ENCODE measurements at regions not wholly inside any gene's neighbourhood (a gene's known extent, or its start where the extent isn't known, plus 50 kb on each side); places are given as distances from the start of the nearest gene placed in this dataset.

DNA sequence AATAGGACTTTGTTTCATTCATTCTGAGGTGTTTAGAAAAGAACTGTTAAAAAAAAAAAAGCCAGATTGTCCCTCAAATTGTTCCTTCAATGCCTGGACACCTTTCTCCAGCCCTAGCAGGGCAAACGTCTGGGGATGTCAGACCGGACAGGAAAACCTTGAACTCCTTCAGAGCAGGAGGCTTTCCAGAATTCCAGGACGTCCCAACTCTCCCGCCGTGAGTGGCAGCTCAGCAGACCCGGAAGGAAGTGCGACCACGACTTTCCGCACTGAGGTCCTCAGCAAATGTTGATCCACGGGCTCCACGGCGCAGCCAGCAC, 139.1 kb downstream of the DLL1 start:
- DNase-seq (ENCODE audit: low read depth) = no peak
- no peak overlapping the region for H3K4me3 ChIP-seq (ENCODE audit: control insufficient read depth, low read depth, low read length)
- TF ChIP-seq, protein P1, sequence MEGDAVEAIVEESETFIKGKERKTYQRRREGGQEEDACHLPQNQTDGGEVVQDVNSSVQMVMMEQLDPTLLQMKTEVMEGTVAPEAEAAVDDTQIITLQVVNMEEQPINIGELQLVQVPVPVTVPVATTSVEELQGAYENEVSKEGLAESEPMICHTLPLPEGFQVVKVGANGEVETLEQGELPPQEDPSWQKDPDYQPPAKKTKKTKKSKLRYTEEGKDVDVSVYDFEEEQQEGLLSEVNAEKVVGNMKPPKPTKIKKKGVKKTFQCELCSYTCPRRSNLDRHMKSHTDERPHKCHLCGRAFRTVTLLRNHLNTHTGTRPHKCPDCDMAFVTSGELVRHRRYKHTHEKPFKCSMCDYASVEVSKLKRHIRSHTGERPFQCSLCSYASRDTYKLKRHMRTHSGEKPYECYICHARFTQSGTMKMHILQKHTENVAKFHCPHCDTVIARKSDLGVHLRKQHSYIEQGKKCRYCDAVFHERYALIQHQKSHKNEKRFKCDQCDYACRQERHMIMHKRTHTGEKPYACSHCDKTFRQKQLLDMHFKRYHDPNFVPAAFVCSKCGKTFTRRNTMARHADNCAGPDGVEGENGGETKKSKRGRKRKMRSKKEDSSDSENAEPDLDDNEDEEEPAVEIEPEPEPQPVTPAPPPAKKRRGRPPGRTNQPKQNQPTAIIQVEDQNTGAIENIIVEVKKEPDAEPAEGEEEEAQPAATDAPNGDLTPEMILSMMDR (IDR thresholded peaks at IDR 0.05; ENCODE audit: control insufficient read depth, insufficient read depth, low read depth, low read length, missing control alignments) = no peak

GRCh38 chr6:170151321-170151771, 139.5 kb downstream of the DLL1 start:
- TF ChIP-seq, protein P1 (IDR thresholded peaks at IDR 0.05; ENCODE audit: control insufficient read depth, insufficient read depth, low read depth, low read length, missing control alignments) = no peak
- no peak for DNase-seq (ENCODE audit: low read depth)
- no peak overlapping the region for H3K4me3 ChIP-seq (ENCODE audit: control insufficient read depth, low read depth, low read length)

DNA sequence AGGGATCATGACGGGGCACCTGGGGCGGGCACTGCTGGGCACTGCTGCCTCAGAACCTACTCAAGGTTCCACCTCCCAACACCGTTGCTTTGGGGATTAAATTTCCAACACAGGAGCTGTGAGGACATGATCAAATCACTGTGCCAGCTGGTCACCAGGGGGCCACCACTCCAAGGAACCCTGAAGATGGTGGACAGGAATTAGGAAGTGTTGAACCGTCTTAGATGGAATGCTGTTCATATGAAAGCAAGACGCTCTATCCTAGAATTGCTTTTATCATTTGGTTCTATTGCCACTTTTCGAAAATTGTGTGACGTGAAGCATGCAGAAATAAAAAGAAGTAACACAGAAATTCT, 140.3 kb downstream of the DLL1 start:
- no peak overlapping the region for H3K4me3 ChIP-seq (ENCODE audit: control insufficient read depth, low read depth, low read length)
- TF ChIP-seq, protein P1 (IDR thresholded peaks at IDR 0.05; ENCODE audit: control insufficient read depth, insufficient read depth, low read depth, low read length, missing control alignments) = no peak
- DNase-seq (ENCODE audit: low read depth) = no peak

- TF ChIP-seq, protein P1 (IDR thresholded peaks at IDR 0.05; ENCODE audit: control insufficient read depth, insufficient read depth, low read depth, low read length, missing control alignments) = no peak
- DNase-seq (ENCODE audit: low read depth) = no peak
- H3K4me3 ChIP-seq (ENCODE audit: control insufficient read depth, low read depth, low read length) = no peak overlapping the region
Observed at GRCh38 chr6:170149681-170150589, 140.9 kb downstream of the DLL1 start.

DNA sequence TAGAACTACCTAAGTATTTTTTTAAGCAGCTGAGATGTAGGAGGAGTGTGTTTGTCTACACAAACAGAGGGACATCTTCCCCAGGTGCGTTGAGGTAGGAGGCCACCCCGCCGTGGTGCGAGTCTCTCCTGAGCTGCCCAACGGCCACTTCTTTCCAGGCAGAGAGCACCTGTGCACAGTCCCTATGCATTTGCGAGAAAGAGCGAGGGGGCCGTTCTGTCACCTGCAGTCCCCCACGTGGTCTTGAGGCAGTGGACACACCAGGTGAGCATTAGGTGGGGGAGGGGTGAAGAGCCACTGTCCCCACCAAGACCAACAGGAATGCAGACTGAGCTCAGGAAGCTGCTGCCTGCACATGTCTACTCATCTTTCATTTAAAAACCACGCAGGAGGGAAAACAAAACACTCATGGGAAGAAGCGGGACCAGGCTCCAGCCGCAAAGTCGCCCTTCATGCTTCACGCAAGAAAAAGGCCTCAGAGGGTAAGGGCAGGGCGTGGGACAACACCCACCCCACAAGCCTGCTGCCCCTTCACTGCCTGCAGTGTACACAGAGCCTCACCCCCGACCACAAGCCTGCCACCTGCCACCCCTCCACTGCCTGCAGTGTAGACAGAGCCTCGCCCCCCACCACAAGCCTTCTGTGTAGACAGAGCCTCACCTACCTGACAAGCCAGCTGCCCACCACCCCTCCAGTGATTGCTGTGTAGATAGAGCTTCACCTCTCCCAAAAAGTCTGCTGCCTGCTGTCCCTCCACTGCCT, 142.0 kb downstream of the DLL1 start:
- no peak overlapping the region for H3K4me3 ChIP-seq (ENCODE audit: control insufficient read depth, low read depth, low read length)
- TF ChIP-seq, protein P1 (IDR thresholded peaks at IDR 0.05; ENCODE audit: control insufficient read depth, insufficient read depth, low read depth, low read length, missing control alignments) = no peak
- no peak for DNase-seq (ENCODE audit: low read depth)

DNA sequence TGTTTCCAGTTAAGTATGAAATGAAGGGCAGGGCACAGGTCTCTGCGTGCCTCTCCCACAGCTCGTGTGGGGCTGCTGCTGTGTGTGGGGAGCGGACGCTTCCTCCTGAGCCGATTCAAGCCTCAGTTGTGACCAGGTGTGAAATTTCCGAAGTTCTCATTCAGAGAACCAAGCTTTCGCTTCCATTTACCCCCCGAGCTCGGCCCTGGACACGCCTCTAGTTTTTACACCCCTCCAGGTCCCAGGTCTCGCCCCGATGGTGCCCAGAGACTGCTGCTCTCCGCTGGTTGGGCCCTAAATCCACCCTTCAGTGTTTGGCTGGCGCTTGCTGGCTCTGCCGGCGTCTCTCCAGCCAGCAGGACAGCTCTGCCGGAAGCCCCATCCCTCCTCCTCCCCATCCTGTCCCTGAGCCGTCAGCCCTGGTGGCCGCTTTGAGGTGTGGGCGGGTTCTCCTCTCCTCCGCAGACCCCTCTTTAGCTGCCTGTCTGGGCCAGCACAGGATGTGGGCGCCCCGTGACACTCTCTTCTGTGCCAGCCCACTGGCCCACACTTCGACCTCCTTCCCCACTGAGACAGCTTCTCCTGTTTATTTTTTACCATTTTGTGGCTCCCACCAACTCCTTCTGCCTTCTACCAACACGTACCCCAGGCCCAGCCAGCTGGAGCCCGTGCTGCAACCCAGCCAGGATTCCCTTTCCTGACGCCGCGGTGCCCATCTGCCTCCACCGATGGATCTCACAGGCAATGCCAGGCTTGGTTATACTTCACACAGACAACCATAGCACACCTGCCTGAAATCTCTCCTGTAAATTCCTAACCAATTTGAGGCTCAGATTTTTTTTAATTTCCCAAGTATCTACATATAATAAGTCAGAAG, 142.8 kb downstream of the DLL1 start:
- H3K4me3 ChIP-seq (ENCODE audit: control insufficient read depth, low read depth, low read length) = no peak overlapping the region
- TF ChIP-seq, protein P1 (IDR thresholded peaks at IDR 0.05; ENCODE audit: control insufficient read depth, insufficient read depth, low read depth, low read length, missing control alignments) = no peak
- no peak for DNase-seq (ENCODE audit: low read depth)
